ENCODE measurements at regions not wholly inside any gene's neighbourhood (a gene's known extent, or its start where the extent isn't known, plus 50 kb on each side); places are given as distances from the start of the nearest gene placed in this dataset.
"Not testable (repeated sequence)": the region's sequence is repeated elsewhere in the genome, so short reads cannot be mapped to it uniquely, and the experiment has no call there.

DNA sequence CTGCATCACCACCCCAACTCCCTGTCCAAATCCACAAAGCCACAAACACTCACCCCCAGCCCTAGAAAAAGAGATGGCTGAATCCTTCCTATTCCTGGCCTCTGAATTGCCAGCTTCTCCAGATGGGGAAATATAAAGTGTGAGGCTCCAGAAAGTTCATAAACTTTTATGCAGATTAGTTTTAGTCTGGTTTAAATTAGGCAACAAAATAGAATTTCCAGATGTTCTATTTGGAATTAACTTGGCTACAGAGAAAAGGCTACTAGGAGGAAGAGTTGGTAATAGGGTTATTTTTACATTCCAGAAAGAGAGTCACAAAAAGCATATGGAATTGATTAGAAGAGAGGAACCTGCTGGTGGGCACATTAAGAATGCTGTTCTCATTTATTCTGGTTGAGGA, 56.0 kb downstream of the EN1 start:
- no peak for DNase-seq (ENCODE audit: low read depth)

DNA sequence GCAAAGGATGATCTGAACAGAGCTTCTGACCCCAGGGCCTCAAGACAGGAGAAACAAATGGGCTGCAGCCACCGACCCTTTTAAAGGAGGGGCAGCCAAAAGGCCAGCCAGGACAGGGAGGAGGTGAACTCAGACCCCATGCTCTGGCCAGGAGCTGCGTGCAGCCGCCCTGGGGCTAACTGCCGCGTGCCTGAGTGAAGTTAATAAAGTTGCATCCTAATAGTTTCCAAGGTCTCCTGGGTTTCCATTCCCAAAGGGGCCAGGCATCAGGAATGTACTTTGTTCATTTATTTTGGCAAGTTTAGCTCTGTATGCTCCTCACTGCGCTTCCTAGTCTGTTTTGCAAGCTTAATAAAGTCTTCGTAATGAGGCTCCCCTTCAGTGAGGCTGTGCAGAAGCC, 60.7 kb downstream of the EN1 start:
- DNase-seq (ENCODE audit: low read depth), result no peak

DNA sequence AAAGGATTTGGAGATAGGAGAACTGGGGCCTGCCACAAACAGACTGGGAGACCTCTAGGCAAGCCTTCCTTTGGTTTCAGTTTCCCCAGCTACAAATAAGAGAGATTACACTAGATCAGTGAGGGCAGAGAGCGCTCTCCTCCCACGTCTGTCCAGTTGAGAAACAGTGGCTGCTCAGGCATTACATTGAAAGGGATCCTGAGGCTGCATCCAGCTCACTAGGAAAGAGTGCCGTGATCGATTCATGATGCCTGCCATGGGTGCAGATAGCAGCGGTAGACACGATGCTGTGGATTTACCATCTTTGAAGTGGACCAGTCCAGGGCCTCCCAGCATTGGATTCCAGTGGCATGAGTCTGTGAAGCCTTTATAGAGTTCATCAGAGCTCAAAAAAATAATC, 62.6 kb downstream of the EN1 start:
- DNase-seq (ENCODE audit: low read depth), result no peak

DNA sequence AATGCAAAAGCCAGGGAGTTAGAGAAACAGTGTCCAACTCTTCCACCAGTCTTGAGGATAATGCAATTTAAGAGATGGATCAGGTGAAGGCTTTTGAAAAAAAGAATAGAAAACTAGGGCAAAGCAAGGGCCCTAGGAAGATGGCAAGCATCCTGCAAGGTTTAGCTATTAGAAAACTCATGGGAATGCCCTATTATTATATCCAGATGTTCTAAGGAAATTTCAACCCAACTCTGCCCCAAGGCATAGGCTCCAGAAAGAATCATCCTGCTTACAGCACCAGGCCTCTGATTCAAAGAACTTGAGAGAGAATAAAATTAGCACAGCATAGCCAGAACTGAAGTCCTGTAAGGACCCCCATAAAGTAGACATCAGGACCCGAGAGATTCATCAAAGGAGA, 68.1 kb downstream of the EN1 start:
- no peak for DNase-seq (ENCODE audit: low read depth)

DNA sequence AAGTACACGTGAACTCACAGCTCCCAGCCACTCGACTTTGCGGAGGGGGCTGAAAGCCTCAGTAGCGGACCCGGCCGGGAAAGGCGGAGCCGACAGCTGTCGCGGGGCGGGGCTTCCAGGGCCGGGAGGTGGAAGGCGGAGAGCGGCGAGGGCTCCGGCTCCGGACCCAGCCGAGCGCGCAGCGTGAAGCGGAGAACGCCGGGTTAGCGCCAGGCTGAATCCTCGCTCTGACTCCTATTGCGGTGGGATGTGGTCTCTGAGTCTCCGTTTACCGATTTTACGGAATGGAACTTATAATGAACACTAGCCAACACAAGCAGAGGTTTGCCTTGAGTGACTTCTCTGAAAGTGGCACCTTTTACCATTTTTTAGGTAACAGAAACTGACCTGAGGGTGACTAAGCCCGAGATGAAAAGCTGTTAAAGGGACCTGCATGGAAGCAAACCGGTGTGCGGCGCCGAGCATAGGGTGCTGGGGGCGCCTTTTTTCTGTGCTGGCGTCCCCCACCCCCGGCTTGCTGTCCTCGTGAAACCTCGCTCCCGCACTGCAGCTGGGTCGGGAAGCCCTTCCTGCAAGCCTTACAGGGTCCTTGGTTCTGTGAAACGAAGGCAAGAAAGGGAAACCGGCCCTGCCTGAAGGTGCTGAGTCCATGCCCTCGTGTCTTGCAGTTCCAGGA, 72.9 kb downstream of the EN1 start:
- no peak for DNase-seq (ENCODE audit: low read depth)

DNA sequence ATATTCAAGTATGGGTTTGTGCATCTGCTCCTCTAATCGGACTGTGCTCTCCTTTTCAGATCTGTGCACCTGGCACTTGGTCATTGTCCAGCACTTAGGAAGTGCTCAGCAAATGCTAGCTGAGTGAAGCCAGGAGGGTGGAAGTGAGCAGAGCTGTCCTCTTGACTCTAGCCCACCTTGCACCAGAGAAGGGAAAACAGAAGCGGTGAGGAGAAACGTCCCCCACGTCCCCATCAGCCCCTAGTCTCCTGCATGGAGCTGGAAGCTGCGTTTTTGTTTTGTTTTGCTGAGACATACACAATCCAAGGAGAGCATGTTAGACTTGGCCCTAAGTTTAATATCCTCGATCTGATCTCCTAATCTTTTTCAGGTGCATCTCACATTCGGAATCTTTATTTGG, 73.6 kb downstream of the EN1 start:
- DNase-seq (ENCODE audit: low read depth), result no peak

DNA sequence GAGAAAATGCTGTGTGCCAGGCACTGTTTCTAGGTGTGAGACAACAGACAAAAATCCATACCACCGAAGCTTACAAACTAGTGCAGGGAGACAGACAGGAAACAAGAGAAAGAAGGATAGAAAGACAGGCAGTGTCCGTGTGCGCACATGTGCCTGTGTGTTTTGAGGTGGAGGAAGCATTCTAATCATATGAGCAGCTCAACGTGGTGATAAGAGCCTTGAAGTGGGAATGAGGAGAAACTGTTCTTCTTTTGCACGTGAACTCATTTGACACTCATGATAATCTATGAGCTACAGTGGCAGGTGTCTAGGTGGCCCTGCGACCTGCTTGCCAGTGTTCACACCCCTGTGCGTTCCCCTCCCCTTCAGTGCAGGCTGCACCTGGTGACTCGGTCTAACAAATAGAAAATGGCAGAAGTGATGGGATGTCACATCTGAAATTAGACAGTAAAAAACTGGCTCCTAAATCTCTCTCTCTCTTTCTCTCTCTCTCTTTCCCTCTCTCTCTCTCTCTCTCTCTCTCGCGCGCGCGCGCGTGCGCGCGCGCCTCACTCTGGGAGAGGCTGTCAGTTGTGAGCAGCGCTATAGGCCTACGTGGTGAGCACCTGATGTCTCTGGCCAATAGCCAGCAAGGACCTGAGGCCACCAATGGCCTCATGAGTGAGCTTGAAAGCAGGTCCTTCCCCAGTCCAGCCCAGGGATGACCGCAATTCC, 74.8 kb downstream of the EN1 start:
- no peak for DNase-seq (ENCODE audit: low read depth)

DNA sequence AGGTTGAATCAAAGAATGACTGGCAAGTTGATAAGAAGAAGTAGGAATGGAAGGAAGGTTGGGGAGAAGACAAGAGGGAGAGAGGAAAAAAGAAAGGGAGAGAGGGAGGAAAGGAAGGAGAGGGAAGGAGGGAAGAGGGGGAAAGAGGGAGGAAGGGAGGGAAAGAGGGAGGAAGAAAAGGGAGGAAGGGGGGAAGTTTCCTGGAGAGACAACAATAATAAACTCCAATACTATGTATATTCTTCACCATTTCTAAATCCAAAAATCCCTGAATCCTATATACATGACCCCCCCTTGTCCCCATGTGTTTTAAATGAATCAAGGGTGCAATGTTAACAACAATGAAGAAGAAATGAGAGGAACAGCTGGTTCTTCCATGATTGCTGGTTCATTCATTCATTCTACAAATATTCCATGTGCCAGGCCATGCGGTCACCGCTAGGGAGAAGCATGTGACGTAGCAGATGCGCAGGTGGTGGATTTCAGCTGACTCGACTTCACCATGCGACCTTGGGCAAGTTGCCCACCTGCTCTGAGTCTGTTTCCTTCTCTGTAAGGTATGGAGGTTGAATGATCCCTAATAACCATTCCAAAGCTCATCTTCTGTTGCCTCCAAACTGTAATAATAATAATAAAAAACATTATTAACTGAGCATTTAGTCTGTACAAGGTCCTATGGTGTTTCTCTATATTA, 77.6 kb downstream of the EN1 start:
- no peak for DNase-seq (ENCODE audit: low read depth)

DNA sequence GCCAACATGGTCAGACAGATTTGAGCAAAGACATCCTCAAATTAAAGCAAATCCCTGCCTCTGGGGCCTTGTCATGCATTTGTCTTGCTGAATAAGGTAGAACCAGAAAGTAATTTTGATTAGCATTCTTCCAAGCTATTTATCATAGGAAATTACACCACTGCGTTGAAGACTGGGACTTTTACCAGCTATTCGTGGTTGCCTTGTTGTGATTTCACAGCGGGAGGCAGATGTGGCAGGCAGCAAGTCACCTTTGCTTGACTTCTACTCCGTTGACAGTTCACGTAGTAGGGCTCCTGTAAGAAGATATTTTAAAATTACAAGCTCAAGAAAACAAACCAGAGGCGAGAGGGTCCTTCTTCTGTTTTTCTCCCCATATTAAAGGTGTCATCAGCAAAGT, 80.6 kb downstream of the EN1 start:
- no peak for DNase-seq (ENCODE audit: low read depth)

DNA sequence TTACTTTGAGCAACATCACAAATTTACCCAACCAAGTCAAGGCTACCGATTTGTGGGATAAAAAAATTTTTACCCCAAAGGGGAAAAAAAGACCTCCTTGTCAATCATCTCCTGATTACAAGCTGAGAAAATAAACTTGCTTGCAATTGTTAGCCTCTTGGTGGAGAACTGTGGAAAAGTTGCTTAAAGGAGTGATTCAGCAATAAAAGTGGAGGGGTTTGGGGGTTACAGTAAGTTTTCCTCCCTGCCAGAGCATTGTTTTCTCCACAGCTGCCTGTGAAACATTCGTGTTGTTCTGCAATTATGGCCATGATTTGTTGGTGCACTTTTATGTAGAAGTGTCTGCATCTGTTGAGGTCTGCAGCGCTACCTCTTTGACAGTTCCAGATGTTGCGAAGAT, 82.6 kb downstream of the EN1 start:
- no peak for DNase-seq (ENCODE audit: low read depth)

DNA sequence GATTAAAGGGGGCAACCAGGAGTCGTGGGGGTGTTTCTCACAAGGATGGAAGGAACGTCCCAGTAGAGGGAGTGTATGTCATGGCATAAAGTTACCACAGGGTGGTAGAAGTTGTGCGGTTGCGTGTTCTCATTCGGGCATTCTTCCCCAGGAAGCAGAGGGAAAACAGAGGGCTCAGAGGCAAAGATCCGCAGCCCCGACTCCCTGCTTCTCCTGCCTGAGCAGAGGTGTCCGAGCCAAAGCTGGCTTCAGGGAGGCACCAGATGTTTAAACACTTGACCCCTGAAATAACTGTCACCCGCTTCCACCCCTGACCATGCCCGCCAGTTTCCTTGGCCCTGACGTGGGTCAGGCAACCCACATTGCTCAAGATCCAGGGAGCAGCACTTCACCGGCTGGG, 83.7 kb downstream of the EN1 start:
- DNase-seq (ENCODE audit: low read depth), result no peak

DNA sequence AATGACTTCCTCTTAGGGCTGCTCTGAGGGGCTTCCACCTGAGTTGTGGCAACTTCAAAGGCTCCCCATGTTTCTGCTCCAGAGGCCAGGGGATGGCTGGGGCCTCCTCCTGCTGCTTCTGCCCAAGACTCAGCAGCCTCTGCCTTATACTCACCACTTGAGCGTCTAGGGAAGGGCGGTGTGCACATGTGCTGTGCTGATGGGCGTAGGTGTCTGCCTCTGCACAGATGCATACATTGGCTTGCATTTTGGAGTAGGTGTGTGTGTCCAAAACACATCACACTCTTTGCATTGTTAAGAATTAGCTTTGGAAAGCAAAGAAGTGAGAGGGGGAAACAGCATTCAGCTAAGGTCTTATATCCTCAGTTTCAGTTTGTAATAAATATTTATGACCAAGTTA, 85.2 kb downstream of the EN1 start:
- DNase-seq (ENCODE audit: low read depth), result no peak

DNA sequence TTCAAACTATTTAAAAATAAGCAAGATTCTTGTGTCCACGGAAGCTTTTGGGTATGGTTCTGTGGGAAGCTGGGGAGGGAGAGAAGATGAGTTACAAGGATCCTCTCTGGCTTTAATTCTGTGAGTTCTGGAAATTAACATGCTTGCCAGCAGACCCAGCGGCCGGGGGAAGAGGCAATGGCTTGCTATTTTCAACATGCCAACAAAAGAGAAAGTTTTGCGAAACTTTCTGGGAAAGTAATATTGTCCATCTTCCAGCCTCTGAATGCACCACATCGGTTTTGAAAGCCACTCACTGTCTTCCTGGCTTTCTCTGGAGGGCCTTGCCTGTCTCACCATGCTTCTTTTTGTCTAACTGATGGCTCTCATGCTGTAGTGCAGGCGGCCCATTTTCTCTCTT, 85.7 kb downstream of the EN1 start:
- DNase-seq (ENCODE audit: low read depth), result no peak

DNA sequence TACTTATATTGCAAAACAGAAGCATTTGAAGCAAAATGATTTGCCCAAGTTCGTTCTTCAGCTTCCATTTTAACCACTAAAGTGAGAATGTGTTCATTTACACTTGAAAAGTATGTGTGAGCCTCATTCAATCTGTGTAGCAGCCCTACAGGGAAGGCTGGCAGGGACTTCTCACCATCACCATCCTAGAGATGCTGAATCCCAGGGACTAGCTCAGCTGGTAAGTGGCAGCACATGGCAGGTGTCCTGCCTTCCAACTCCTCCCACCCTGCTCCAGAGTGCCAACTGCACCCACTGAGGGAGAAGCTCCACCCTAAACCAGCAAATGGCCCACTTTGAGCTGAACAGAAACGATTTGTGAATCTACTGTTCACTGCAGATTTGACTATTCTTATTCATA, 91.5 kb downstream of the EN1 start:
- DNase-seq (ENCODE audit: low read depth), result no peak

DNA sequence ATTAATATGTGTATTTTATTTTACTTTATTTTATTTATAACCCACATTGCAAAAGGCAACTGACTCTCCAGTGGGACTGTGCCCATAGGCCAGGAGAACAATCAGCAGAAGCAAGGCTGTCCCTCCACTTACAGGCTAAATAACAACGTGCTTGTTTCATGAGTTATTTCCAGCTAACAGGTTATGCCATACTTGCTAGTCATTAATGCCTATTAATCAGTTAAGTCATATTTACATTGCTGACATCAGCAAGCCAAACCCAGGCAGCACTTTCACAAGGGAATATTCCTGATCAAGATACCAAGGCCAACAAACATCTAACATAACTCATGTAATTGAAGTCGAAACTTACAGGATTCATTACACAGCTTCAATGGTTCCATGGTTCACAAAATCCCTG, 92.1 kb downstream of the EN1 start:
- no peak for DNase-seq (ENCODE audit: low read depth)

DNA sequence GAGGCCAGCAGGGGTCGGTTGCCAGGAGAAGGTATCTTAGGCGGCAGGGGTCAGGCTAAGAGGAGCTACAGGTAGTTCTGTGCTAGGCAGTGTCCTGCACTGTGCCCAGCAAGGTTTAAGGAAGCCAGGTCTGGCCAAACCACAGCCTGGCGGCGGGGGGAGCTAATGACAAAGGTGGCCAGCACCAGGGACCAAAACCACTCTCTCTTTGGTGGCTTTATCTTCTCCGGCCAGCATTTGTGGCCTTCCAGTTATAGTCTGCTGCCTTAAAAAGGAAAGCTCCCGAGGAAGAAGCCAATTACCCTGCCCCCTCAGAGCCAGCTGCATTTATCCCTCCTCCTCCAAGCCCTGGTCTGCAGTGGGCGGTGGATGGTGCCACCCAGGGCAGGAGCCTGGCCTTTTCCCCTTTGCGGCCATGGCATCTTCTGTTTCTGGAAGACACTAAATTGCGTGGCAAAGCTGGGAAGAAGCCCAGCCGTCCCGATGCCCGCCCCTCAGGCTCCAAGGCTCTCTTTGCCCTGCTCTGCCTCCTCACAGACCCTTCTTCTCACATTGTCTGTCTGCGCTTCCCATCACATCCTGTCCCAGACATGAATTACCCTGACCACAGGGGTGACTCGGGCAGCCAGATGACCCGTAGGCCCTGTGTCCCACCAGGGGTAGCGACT, 94.6 kb downstream of the EN1 start:
- DNase-seq (ENCODE audit: low read depth), result no peak

DNA sequence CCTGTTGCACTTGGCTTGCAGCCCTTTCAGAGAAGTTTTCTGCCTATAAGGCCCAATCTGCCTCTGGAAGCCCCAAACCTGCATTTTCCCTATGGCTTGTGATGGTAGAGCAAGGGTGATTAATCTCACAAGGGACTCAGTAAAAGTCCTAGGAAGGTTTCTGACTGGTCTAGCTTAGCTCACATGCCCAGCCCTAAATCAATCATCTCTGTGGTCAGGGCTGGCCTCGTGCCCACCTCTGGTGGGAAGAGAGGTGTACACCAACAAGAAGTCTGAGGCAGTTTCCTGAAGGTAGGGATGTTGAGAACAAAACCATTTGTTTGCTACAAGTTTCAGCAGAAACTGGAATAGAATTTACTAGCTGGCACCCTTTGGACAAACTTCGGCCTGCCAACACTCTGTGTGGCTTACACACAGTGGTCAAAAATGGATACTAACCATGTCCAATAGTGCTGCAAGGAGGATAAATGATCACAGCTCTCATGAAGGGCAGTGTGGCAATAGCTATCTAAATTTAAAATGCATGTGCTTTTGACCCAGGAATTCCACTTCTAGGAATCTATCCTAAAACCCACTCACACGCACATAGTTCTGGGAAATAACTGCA, 96.4 kb downstream of the EN1 start:
- no peak for DNase-seq (ENCODE audit: low read depth)

DNA sequence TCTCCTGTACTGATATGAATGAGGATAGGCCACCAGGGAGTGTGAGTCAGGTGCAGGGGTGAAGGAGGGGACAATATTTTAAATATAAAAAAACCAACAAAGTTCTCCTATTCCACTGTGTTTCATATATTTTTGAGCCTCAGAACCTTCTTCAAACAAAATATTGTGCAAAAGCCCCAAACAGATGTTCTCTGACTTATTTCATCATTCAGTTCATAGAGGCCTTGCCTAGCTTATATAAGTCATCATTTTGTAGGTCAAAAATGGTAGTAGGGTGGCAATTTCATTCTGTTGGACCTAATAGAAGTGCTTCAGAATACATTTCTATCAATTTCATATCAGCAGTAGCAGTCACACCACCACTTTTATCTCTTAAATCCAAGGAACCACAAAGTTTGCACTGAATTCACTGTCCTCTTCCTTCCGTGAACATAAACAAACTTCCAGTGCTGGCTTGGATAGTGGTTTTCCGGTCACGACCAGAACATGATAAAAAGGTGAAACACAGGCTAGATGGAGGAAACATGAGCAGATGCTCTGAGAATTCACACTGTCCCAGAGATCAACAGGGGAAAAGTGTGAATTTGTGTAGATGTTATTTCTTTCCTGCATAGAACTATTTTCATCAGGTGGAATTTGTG, 99.1 kb downstream of the EN1 start:
- DNase-seq (ENCODE audit: low read depth), result no peak

DNA sequence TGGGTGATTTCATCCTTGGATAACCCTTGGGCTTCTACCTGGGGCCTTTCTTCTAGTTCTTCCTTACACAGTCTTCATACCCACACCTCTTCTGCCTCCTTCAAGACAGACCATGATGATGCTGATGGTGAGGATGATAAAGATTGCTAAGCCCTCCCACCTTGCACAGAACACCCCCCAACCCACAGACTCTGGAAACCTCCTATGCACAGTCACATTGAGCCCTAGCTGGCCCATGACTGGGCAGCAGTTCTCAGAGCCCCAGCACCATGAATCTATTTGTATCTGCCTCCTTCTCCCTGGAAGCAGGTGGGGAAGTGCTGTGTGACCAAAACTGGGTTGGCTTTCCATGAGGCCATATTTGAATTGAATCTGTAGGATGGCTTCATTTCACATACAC, 99.8 kb downstream of the EN1 start:
- no peak for DNase-seq (ENCODE audit: low read depth)

DNA sequence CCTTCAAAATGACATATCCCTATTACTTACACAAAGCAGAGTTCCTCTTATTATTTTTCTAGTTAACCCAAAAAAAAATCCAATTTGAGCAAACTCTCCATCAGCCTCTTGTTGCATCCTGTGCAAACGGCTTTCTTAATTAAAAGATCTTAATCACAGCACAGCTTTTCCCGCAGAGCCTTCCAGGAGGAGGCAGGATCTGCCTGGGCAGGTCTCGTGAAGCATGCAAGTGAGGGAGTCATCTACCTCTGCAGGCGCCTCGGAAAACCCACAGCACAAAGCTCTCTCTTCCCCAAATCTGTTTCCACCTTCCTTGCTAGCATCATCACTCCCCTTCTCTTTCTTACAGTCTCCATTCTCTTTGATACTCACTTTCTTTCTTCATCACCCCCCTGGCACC, 100.4 kb downstream of the EN1 start:
- no peak for DNase-seq (ENCODE audit: low read depth)

DNA sequence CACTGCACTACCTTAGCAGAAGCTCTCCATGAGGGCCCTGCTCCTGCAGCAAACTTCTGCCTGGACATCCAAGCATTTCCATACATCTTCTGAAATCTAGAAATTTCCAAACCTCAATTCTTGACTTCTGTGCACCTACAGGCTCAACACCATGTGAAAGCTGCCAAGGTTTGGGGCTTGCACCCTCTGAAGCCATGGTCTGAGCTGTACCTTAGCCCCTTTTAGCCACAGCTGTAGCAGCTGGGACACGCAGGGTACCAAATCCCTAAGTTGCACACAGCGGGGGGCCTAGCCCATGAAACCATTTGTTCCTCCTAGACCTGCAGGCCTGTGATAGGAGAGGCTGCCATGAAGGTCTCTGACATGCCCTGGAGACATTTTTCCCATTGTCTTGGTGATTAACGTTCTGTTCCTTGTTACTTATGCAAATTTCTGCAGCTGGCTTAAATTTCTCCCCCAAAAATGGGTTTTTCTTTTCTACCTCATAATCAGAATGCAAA, 102.7 kb downstream of the EN1 start:
- DNase-seq (ENCODE audit: low read depth), result not testable (repeated sequence)
